Transverse colon (tissue), 4 donors: ENCODE measurements at regions not wholly inside any gene's neighbourhood (a gene's known extent, or its start where the extent isn't known, plus 50 kb on each side); places are given as distances from the start of the nearest gene placed in this dataset.

Source experiments
- DNase-seq: peaks from one replicate; pipeline ENCODE4 v3.0.0-alpha.2; 2019
- H3K27ac ChIP-seq, 4 donors: fragments of 200-600 bp; sonication (generic); 2 replicates each; pipeline ENCODE4 v1.5.1; 2016 to 2018; ENCODE audit warnings: inconsistent platforms in 4 of 4
- H3K27me3 ChIP-seq: fragments of 200-600 bp; sonication (generic); 2 replicates; pipeline ENCODE4 v1.5.1; 2017; ENCODE audit warnings: inconsistent platforms
- H3K36me3 ChIP-seq, 4 donors: fragments of 200-600 bp; sonication (generic); 2 replicates each; pipeline ENCODE4 v1.5.1; 2017 to 2019; ENCODE audit warnings: inconsistent platforms in 4 of 4
- H3K4me1 ChIP-seq, 4 donors: fragments of 200-600 bp; sonication (generic); 2 replicates each; pipeline ENCODE4 v1.5.1; 2017 to 2020; ENCODE audit warnings: inconsistent platforms in 4 of 4
- H3K4me3 ChIP-seq, 4 donors: fragments of 200-600 bp; sonication (generic); 1 replicate in 1 of 4; 2 replicates in 3 of 4; pipeline versions ENCODE4 v1.5.1 to v1.6.1; 2017 to 2019; ENCODE audit warnings: inconsistent platforms in 4 of 4
- H3K9me3 ChIP-seq, 2 donors: fragments of 200-600 bp; sonication (generic); 2 replicates each; pipeline ENCODE4 v1.5.1; 2017 to 2019; ENCODE audit warnings: inconsistent platforms in 2 of 2
- CTCF ChIP-seq, 5 experiments: fragments of 200-600 bp in 3 of 5; fragments of 450-650 bp in 2 of 5; sonication (generic) in 3 of 5; IDR thresholded peaks; 1 replicate in 2 of 5; 2 replicates in 3 of 5; pipeline ENCODE4 v1.5.1; 2016 to 2017; ENCODE audit warnings: antibody characterized with exemption in 5 of 5, inconsistent platforms in 3 of 5, mild to moderate bottlenecking in 2 of 5, moderate library complexity in 1 of 5
- EP300 ChIP-seq: sonication (generic); formaldehyde crosslinking; IDR thresholded peaks from one replicate; pipeline ENCODE4 v1.6.1; 2017; ENCODE audit warnings: antibody characterized with exemption, low read depth
- POLR2A ChIP-seq: fragments of 450-650 bp; IDR thresholded peaks from one replicate; pipeline ENCODE4 v1.6.1; 2016; ENCODE audit warnings: antibody characterized with exemption, mild to moderate bottlenecking, moderate library complexity
- POLR2AphosphoS5 ChIP-seq, 3 donors: sonication (generic); formaldehyde crosslinking; IDR thresholded peaks; one replicate each; pipeline ENCODE4 v1.6.1; 2016; ENCODE audit warnings: antibody characterized with exemption in 3 of 3
- WGBS, 2 donors: methylation state at CpG; one replicate each; pipeline ENCODE4 v1.1.5; 2018; ENCODE audit warnings: low coverage in 1 of 2; 5-methylcytosine and 5-hydroxymethylcytosine counted together
- in situ Hi-C, 4 donors: fragments of 200-750 bp; cut with MboI; loops; one replicate each; pipeline versions ENCODE4 v1.15.0 to v1.15.1; 2017; ENCODE audit warnings: low sequenced_read_pairs in 3 of 4, low pct_ligation_motif_present in 1 of 4, low pct_unique_long_range_greater_than_20kb in 1 of 4
- intact Hi-C: fragments of 100-400 bp; cut with DNase I; formaldehyde crosslinking; loops from one replicate; pipeline ENCODE4 v1.15.1; 2023; ENCODE audit warnings: low total_unique reads

GRCh38 chr1:29489471-29489870 is 253.1 kb downstream of the PTPRU start:
- no peak for DNase-seq
- intact Hi-C loops: loop anchor here (1.0 kb wide), 1 partner anchor 29 kb away; no protein-coding TSS in a partner anchor
- Histone ChIP-seq H3K9me3 (no peaks in the 10 kb centered on the region), H3K27me3 (no peaks in the 10 kb centered on the region), H3K4me3 (no peak overlapping the region), H3K4me1 (no peaks in the 10 kb centered on the region), H3K36me3 (no peaks in the 10 kb centered on the region), H3K27ac (no peak overlapping the region)
- in situ Hi-C loops: no loop called here
- TF ChIP-seq POLR2AphosphoS5 (IDR thresholded peaks at IDR 0.05) (no peak), EP300 (no peak), POLR2A (no peak), CTCF (IDR thresholded peaks at IDR 0.05) (no peak)
- WGBS, 2 donors: 83 to 91% methylated on average over 5 of the region's 5 CpGs

- Histone ChIP-seq H3K27ac (no peak overlapping the region), H3K36me3 (no peaks in the 10 kb centered on the region), H3K4me1 (no peaks in the 10 kb centered on the region), H3K27me3 (no peaks in the 10 kb centered on the region), H3K4me3 (no peak overlapping the region), H3K9me3 (no peaks in the 10 kb centered on the region)
- in situ Hi-C loops (no loop called here), intact Hi-C loops (loop anchor here (1.0 kb wide), 1 partner anchor 29 kb away; no protein-coding TSS in a partner anchor)
- DNase-seq: no peak
- 62 to 79% methylated on average over 3 to 11 of the region's 11 CpGs for WGBS, 2 donors
- TF ChIP-seq EP300: no peak
- no peak for TF ChIP-seq POLR2A
- no peak for TF ChIP-seq CTCF (IDR thresholded peaks at IDR 0.05)
- TF ChIP-seq POLR2AphosphoS5 (IDR thresholded peaks at IDR 0.05): no peak
These were observed 252.5 kb downstream of the PTPRU start for GRCh38 chr1:29488794-29489311.

- Histone ChIP-seq H3K9me3 (no peaks in the 10 kb centered on the region), H3K36me3 (no peaks in the 10 kb centered on the region), H3K27me3 (no peaks in the 10 kb centered on the region), H3K4me1 (no peaks in the 10 kb centered on the region), H3K27ac (no peak overlapping the region), H3K4me3 (no peak overlapping the region)
- no peak for TF ChIP-seq CTCF (IDR thresholded peaks at IDR 0.05)
- no peak for TF ChIP-seq EP300
- no peak for TF ChIP-seq POLR2A
- no peak for TF ChIP-seq POLR2AphosphoS5 (IDR thresholded peaks at IDR 0.05)
- intact Hi-C loops (no loop called here), in situ Hi-C loops (no loop called here)
- 84 to 92% methylated on average over 2 to 22 of the region's 22 CpGs for WGBS, 2 donors
- DNase-seq: no peak
These were observed 251.9 kb downstream of the PTPRU start for GRCh38 chr1:29488086-29488793.

GRCh38 chr1:29487291-29487690 is 251.0 kb downstream of the PTPRU start:
- DNase-seq: no peak
- 79% methylated on average over 6 of the region's 6 CpGs; no CpG with 5 or more reads in 1 of the 2 donors for WGBS, 2 donors
- intact Hi-C loops: no loop called here
- Histone ChIP-seq H3K36me3 (no peaks in the 10 kb centered on the region), H3K27ac (no peak overlapping the region), H3K27me3 (no peaks in the 10 kb centered on the region), H3K9me3 (no peaks in the 10 kb centered on the region), H3K4me3 (no peak overlapping the region), H3K4me1 (no peaks in the 10 kb centered on the region)
- no peak for TF ChIP-seq POLR2AphosphoS5 (IDR thresholded peaks at IDR 0.05)
- TF ChIP-seq POLR2A: no peak
- no peak for TF ChIP-seq EP300
- TF ChIP-seq CTCF (IDR thresholded peaks at IDR 0.05): no peak
- in situ Hi-C loops: no loop called here
